GM18873 (cell line): ENCODE measurements at regions not wholly inside any gene's neighbourhood (a gene's known extent, or its start where the extent isn't known, plus 50 kb on each side); places are given as distances from the start of the nearest gene placed in this dataset.

Experiments used
- ATAC-seq: cut with Tn5 transposase; IDR thresholded peaks from one replicate; pipeline ENCODE4 v1.9.1; 2021; ENCODE audit warnings: mild to moderate bottlenecking, moderate library complexity, moderate number of reproducible peaks; ENCODE audit not compliant: unreplicated experiment, low FRiP score

GRCh38 chr7:23970193-23970592 lies 260.2 kb downstream of the STK31 start:
- ATAC-seq = no peak

- ATAC-seq = no peak
Observed at GRCh38 chr7:23971031-23971430, 261.0 kb downstream of the STK31 start.

GRCh38 chr7:23972057-23972456 lies 262.0 kb downstream of the STK31 start:
- no peak for ATAC-seq

GRCh38 chr7:23973264-23973663 lies 263.2 kb downstream of the STK31 start:
- no peak for ATAC-seq

GRCh38 chr7:23980081-23980480 lies 270.1 kb downstream of the STK31 start:
- ATAC-seq = no peak

GRCh38 chr7:23981314-23981713 lies 271.3 kb downstream of the STK31 start:
- no peak for ATAC-seq

- ATAC-seq = no peak
Observed at GRCh38 chr7:23981758-23982157, 271.7 kb downstream of the STK31 start.

GRCh38 chr7:24005517-24005916 lies 278.5 kb upstream of the NPY start:
- ATAC-seq = no peak

GRCh38 chr7:24010495-24010894 lies 273.5 kb upstream of the NPY start:
- no peak for ATAC-seq

GRCh38 chr7:24017519-24017918 lies 266.5 kb upstream of the NPY start:
- no peak for ATAC-seq

GRCh38 chr7:24018331-24018730 lies 265.7 kb upstream of the NPY start:
- no peak for ATAC-seq

- ATAC-seq = no peak
Observed at GRCh38 chr7:24019841-24020240, 264.1 kb upstream of the NPY start.

- ATAC-seq = no peak
Observed at GRCh38 chr7:24024276-24025068, 259.5 kb upstream of the NPY start.

- no peak for ATAC-seq
Observed at GRCh38 chr7:24025094-24025493, 258.9 kb upstream of the NPY start.

GRCh38 chr7:24025765-24026164 lies 258.2 kb upstream of the NPY start:
- no peak for ATAC-seq

GRCh38 chr7:24026351-24026750 lies 257.6 kb upstream of the NPY start:
- no peak for ATAC-seq

- ATAC-seq = no peak
Observed at GRCh38 chr7:24029068-24029467, 254.9 kb upstream of the NPY start.

GRCh38 chr7:24034251-24034650 lies 249.7 kb upstream of the NPY start:
- ATAC-seq = no peak

GRCh38 chr7:24035366-24036032 lies 248.5 kb upstream of the NPY start:
- no peak for ATAC-seq

GRCh38 chr7:24036033-24036412 lies 248.0 kb upstream of the NPY start:
- no peak for ATAC-seq

GRCh38 chr7:24038993-24039392 lies 245.0 kb upstream of the NPY start:
- no peak for ATAC-seq

- no peak for ATAC-seq
Observed at GRCh38 chr7:24039991-24040624, 243.9 kb upstream of the NPY start.
